Activated CD4-positive, alpha-beta memory T cell treated with anti-CD3 and anti-CD28 coated beads for 36 hours (primary cell): ENCODE measurements at regions not wholly inside any gene's neighbourhood (a gene's known extent, or its start where the extent isn't known, plus 50 kb on each side); places are given as distances from the start of the nearest gene placed in this dataset.

ENCODE experiments used
- CTCF ChIA-PET: fragments of 350-600 bp; sonication (Branson Sonifier 250); formaldehyde crosslinking; loops from one replicate; lab custom pipeline; 2021; ENCODE audit warnings: antibody characterized with exemption, inconsistent platforms; lab: Charles Lee
- POLR2A ChIA-PET: fragments of 350-600 bp; sonication (Branson Sonifier 250); formaldehyde crosslinking; loops from one replicate; lab custom pipeline; 2021; ENCODE audit warnings: antibody characterized with exemption; lab: Charles Lee
- DNase-seq: peaks from one replicate; pipeline ENCODE4 v3.0.0-alpha.2; 2020
- H3K27ac Mint-ChIP-seq: one replicate; pipeline ENCODE4 v1.8.0; 2021; ENCODE audit warnings: mixed read lengths
- H3K27me3 Mint-ChIP-seq: one replicate; pipeline ENCODE4 v1.8.0; 2021; ENCODE audit warnings: mixed read lengths
- H3K36me3 Mint-ChIP-seq: one replicate; pipeline ENCODE4 v1.8.0; 2021; ENCODE audit warnings: mixed read lengths
- H3K4me1 Mint-ChIP-seq: one replicate; pipeline ENCODE4 v1.8.0; 2021; ENCODE audit warnings: low read depth, mixed read lengths
- H3K4me3 Mint-ChIP-seq: one replicate; pipeline ENCODE4 v1.8.0; 2021; ENCODE audit warnings: mild to moderate bottlenecking, mixed read lengths
- H3K9me3 Mint-ChIP-seq: one replicate; pipeline ENCODE4 v1.8.0; 2021; ENCODE audit warnings: mixed read lengths
- intact Hi-C: fragments of 100-400 bp; cut with micrococcal nuclease; formaldehyde crosslinking; loops from one replicate; pipeline ENCODE4 v1.15.1; 2023

GRCh38 chr1:195439661-195440060, 1168.6 kb downstream of the KCNT2 start:
- CTCF ChIA-PET, result no interaction called here
- Mint-ChIP-seq H3K36me3 (no peaks in the 10 kb centered on the region), H3K27ac (no peak overlapping the region), H3K27me3 (no peaks in the 10 kb centered on the region), H3K4me1 (no peaks in the 10 kb centered on the region), H3K9me3 (no peaks in the 10 kb centered on the region), H3K4me3 (no peak overlapping the region)
- POLR2A ChIA-PET, result no interaction called here
- DNase-seq, result no peak
- intact Hi-C loops, result no loop called here

DNA sequence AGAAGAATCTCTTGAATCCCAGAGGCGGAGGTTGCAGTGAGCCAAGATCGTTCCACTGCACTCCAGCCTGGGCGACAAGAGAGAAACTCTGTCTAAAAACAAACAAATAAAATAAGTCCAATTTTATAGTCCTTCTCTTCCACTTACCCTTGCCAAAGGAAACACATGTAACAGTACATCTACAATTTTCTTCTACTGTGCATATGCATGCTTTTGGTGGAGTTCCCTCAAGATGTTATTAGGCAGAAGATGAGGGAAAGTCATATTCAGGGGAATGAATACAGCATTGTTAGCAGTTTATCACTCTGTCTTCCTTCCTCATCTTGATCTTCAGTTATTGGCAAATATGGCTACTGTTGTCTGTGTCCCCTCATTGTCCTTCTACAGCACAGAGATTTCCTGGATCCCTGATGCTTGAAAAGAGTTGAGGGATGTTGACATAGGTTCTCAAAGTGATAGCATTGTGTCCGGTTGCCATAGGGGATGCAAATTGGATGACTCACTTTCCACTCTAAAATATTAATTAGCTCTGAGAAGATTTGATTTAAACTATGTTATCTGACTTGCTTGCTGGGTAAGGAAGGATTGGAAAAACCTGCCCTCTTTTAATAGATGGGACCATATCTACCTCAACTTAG, 1173.6 kb downstream of the KCNT2 start:
- H3K27me3 Mint-ChIP-seq, result no peaks in the 10 kb centered on the region
- no peak overlapping the region for H3K4me3 Mint-ChIP-seq
- intact Hi-C loops, result no loop called here
- no peak for DNase-seq
- H3K4me1 Mint-ChIP-seq, result no peaks in the 10 kb centered on the region
- H3K27ac Mint-ChIP-seq, result no peak overlapping the region
- ChIA-PET CTCF (no interaction called here), POLR2A (no interaction called here)
- H3K9me3 Mint-ChIP-seq, result no peaks in the 10 kb centered on the region
- no peaks in the 10 kb centered on the region for H3K36me3 Mint-ChIP-seq

DNA sequence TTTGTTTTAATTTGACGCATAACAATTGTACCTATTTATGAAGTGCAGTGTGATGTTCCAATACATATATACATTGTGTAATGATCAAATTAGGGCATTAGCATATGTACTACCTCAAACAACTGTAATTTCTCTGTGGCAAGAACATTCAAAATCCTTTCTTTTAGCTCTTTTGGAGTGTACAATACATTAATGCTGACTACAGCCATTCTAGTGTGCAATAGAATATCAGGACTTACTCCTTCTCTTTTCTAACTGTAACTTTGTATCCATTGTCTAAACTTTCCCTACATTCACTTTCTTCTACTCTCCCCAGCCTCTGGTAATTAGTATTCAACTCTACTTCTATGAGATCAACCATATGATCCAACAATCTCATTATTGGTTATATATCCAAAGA, 1177.4 kb downstream of the KCNT2 start:
- H3K27ac Mint-ChIP-seq, result no peak overlapping the region

GRCh38 chr1:195428927-195429326, 1179.3 kb downstream of the KCNT2 start:
- ChIA-PET POLR2A (no interaction called here), CTCF (no interaction called here)
- Mint-ChIP-seq H3K36me3 (no peaks in the 10 kb centered on the region), H3K27ac (no peak overlapping the region), H3K9me3 (no peaks in the 10 kb centered on the region), H3K27me3 (no peaks in the 10 kb centered on the region), H3K4me1 (no peaks in the 10 kb centered on the region), H3K4me3 (no peak overlapping the region)
- intact Hi-C loops, result no loop called here
- DNase-seq, result no peak

More for the DNA sequence above, 1177.4 kb downstream of the KCNT2 start:
- DNase-seq, result no peak
- H3K36me3 Mint-ChIP-seq, result no peaks in the 10 kb centered on the region
- no peaks in the 10 kb centered on the region for H3K9me3 Mint-ChIP-seq
- no peaks in the 10 kb centered on the region for H3K27me3 Mint-ChIP-seq
- no peaks in the 10 kb centered on the region for H3K4me1 Mint-ChIP-seq
- intact Hi-C loops, result no loop called here
- ChIA-PET CTCF (no interaction called here), POLR2A (no interaction called here)
- H3K4me3 Mint-ChIP-seq, result no peak overlapping the region

GRCh38 chr1:195415584-195415983, 1192.7 kb downstream of the KCNT2 start:
- H3K4me1 Mint-ChIP-seq, result no peaks in the 10 kb centered on the region
- H3K4me3 Mint-ChIP-seq, result no peak overlapping the region
- no peaks in the 10 kb centered on the region for H3K27me3 Mint-ChIP-seq
- no peak overlapping the region for H3K27ac Mint-ChIP-seq
- H3K9me3 Mint-ChIP-seq, result no peaks in the 10 kb centered on the region
- no peak for DNase-seq
- ChIA-PET POLR2A (no interaction called here), CTCF (no interaction called here)
- intact Hi-C loops, result no loop called here
- H3K36me3 Mint-ChIP-seq, result no peaks in the 10 kb centered on the region

GRCh38 chr1:195394567-195394966, 1213.7 kb downstream of the KCNT2 start:
- no peaks in the 10 kb centered on the region for H3K4me1 Mint-ChIP-seq
- intact Hi-C loops, result no loop called here
- no peak for DNase-seq
- ChIA-PET CTCF (no interaction called here), POLR2A (no interaction called here)
- H3K4me3 Mint-ChIP-seq, result no peak overlapping the region
- peaks cover 4% of the 10 kb centered on the region for H3K9me3 Mint-ChIP-seq
- H3K27ac Mint-ChIP-seq, result no peak overlapping the region
- no peaks in the 10 kb centered on the region for H3K36me3 Mint-ChIP-seq
- no peaks in the 10 kb centered on the region for H3K27me3 Mint-ChIP-seq

GRCh38 chr1:195376190-195376589, 1232.0 kb downstream of the KCNT2 start:
- no peak for DNase-seq
- ChIA-PET POLR2A (no interaction called here), CTCF (no interaction called here)
- Mint-ChIP-seq H3K27ac (no peak overlapping the region), H3K9me3 (no peaks in the 10 kb centered on the region), H3K4me3 (no peak overlapping the region), H3K27me3 (no peaks in the 10 kb centered on the region), H3K36me3 (no peaks in the 10 kb centered on the region), H3K4me1 (no peaks in the 10 kb centered on the region)
- intact Hi-C loops, result no loop called here

DNA sequence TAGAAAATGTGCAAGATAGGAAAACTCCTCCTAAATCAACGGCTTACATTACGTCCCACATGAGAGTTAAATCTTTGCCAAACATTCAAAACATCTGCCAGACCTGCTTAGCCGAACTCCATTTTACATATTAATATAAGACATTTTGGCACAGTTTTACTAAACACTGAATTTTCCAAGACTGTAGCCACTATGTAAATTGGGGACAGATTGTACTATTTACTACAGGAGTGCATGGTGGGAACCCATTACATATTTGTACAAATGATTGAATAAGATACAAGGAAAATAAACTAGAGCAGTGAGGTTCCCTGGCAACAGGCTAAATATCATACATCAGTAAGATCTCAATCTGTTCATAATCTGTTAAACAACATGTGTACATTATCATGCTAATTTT, 1234.4 kb downstream of the KCNT2 start:
- H3K4me1 Mint-ChIP-seq, result no peaks in the 10 kb centered on the region
- H3K9me3 Mint-ChIP-seq, result no peaks in the 10 kb centered on the region
- DNase-seq, result no peak
- ChIA-PET CTCF (no interaction called here), POLR2A (no interaction called here)
- H3K27me3 Mint-ChIP-seq, result no peaks in the 10 kb centered on the region
- H3K36me3 Mint-ChIP-seq, result no peaks in the 10 kb centered on the region
- intact Hi-C loops, result no loop called here
- H3K4me3 Mint-ChIP-seq, result no peak overlapping the region
- H3K27ac Mint-ChIP-seq, result no peak overlapping the region

GRCh38 chr1:195345149-195345548, 1263.1 kb downstream of the KCNT2 start:
- intact Hi-C loops, result no loop called here
- no peak for DNase-seq
- H3K27ac Mint-ChIP-seq, result no peak overlapping the region
- ChIA-PET CTCF (no interaction called here), POLR2A (no interaction called here)
- H3K4me3 Mint-ChIP-seq, result no peak overlapping the region
- no peaks in the 10 kb centered on the region for H3K9me3 Mint-ChIP-seq
- no peaks in the 10 kb centered on the region for H3K4me1 Mint-ChIP-seq
- no peaks in the 10 kb centered on the region for H3K36me3 Mint-ChIP-seq
- H3K27me3 Mint-ChIP-seq, result no peaks in the 10 kb centered on the region

DNA sequence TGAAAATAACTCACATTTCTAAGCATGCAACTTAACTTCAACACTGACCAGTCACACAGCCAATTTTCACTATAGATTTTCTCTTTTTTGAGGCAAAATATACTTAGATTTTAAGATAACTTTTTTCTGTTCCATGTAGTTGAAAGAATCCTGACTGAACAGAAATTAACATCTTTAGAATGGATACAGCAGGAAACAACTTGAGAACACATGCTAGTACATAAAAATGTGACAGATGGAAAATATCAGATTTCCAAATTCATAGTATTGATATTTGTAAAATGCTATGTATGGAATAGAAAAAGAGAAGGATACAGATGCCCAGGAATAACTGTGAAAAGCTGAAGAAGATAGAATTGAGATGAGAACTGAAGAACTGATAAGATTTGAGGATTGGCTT, 1270.6 kb downstream of the KCNT2 start:
- ChIA-PET POLR2A (no interaction called here), CTCF (no interaction called here)
- Mint-ChIP-seq H3K9me3 (no peaks in the 10 kb centered on the region), H3K36me3 (no peaks in the 10 kb centered on the region), H3K27me3 (no peaks in the 10 kb centered on the region), H3K4me1 (no peaks in the 10 kb centered on the region), H3K4me3 (no peak overlapping the region), H3K27ac (no peak overlapping the region)
- intact Hi-C loops, result no loop called here
- no peak for DNase-seq

GRCh38 chr1:195336812-195337211, 1271.4 kb downstream of the KCNT2 start:
- CTCF ChIA-PET, result no interaction called here
- H3K27me3 Mint-ChIP-seq, result no peaks in the 10 kb centered on the region
- no peaks in the 10 kb centered on the region for H3K9me3 Mint-ChIP-seq
- H3K4me3 Mint-ChIP-seq, result no peak overlapping the region
- H3K36me3 Mint-ChIP-seq, result no peaks in the 10 kb centered on the region
- POLR2A ChIA-PET, result no interaction called here
- H3K4me1 Mint-ChIP-seq, result no peaks in the 10 kb centered on the region
- H3K27ac Mint-ChIP-seq, result no peak overlapping the region
- DNase-seq, result no peak
- intact Hi-C loops, result no loop called here

- H3K4me1 Mint-ChIP-seq, result no peaks in the 10 kb centered on the region
- no peak for DNase-seq
- H3K36me3 Mint-ChIP-seq, result no peaks in the 10 kb centered on the region
- no peaks in the 10 kb centered on the region for H3K27me3 Mint-ChIP-seq
- no peak overlapping the region for H3K27ac Mint-ChIP-seq
- intact Hi-C loops, result no loop called here
- H3K4me3 Mint-ChIP-seq, result no peak overlapping the region
- H3K9me3 Mint-ChIP-seq, result no peaks in the 10 kb centered on the region
- POLR2A ChIA-PET, result no interaction called here
- CTCF ChIA-PET, result no interaction called here
These were observed 1272.7 kb downstream of the KCNT2 start for GRCh38 chr1:195335541-195335940.

DNA sequence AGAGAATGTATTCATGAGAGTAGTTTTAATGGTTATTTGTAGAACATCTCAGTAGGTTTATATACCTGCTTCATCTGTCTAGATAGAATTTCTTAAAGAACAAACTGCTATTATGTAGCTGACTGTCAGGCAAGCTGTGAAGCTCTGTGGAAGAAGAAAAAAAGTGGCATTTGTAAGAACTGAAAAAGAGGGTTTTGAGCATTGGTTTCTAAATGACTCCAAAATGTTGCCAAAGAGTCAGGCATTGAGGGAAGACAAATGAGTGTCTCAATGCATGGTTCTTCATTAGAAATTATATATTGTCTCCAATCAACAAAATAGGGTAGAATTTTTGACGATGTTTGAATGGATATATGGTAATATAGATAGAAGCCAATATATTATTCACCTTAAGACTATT, 1276.1 kb downstream of the KCNT2 start:
- no peaks in the 10 kb centered on the region for H3K27me3 Mint-ChIP-seq
- intact Hi-C loops, result no loop called here
- POLR2A ChIA-PET, result no interaction called here

More for the DNA sequence above, 1276.1 kb downstream of the KCNT2 start:
- DNase-seq, result no peak
- H3K4me3 Mint-ChIP-seq, result no peak overlapping the region
- no peak overlapping the region for H3K27ac Mint-ChIP-seq
- H3K36me3 Mint-ChIP-seq, result no peaks in the 10 kb centered on the region
- CTCF ChIA-PET, result no interaction called here
- H3K9me3 Mint-ChIP-seq, result no peaks in the 10 kb centered on the region
- no peaks in the 10 kb centered on the region for H3K4me1 Mint-ChIP-seq
